NB4 (cell line): ENCODE measurements at regions not wholly inside any gene's neighbourhood (a gene's known extent, or its start where the extent isn't known, plus 50 kb on each side); places are given as distances from the start of the nearest gene placed in this dataset.

Source experiments
- DNase-seq: peaks from one replicate; pipeline ENCODE4 v3.0.0; 2010; ENCODE audit warnings: low read depth
- H3K4me3 ChIP-seq: one replicate; pipeline ENCODE4 v1.5.1; 2011; ENCODE audit warnings: mild to moderate bottlenecking, low read depth, low read length, moderate library complexity
- MYC ChIP-seq: IDR thresholded peaks from 2 replicates; pipeline ENCODE4 v1.6.1; 2011; ENCODE audit warnings: low read depth, low read length
- POLR2A ChIP-seq: IDR thresholded peaks from 2 replicates; pipeline ENCODE4 v1.6.1; 2011; ENCODE audit warnings: mild to moderate bottlenecking; ENCODE audit not compliant: insufficient read length; ENCODE audit errors: extremely low read depth
- TF ChIP-seq, protein P1 (sequence below): IDR thresholded peaks from 2 replicates; pipeline ENCODE4 v1.6.1; 2011; ENCODE audit warnings: low read depth, low read length
- TF ChIP-seq, protein P2 (sequence below): IDR thresholded peaks from one replicate; pipeline ENCODE4 v1.5.1; 2012; ENCODE audit warnings: low read depth, low read length

DNA sequence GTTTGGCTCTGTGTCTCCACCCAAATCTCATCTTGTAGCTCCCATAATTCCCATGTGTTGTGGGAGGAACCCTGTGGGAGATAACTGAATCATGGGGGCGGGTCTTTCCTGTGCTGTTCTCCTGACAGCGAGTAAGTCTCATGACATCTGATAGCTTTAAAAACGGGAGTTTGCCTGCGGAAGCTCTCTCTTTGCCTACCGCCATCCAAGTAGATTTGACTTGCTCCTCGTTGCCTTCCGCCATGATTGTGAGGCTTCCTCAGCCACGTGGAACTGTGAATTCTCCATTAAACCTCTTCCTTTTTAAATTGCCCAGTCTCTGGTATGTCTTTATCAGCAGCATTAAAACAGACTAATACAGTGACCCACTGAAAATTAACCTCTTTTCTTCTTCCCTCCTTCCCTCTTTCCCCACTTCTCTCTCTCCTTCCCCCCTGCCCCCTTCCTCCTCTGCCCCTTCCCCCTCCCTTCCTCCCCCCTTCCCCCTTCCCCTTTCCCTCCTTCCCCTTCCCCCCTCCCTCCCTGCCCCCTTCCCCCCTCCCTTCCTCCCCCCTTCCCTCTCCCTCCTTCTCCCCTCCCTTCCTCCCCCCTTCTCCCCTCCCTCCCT, 818.8 kb downstream of the SLC4A3 start:
- TF ChIP-seq MYC, result no peak
- TF ChIP-seq, protein P1, sequence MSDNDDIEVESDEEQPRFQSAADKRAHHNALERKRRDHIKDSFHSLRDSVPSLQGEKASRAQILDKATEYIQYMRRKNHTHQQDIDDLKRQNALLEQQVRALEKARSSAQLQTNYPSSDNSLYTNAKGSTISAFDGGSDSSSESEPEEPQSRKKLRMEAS, result no peak
- TF ChIP-seq POLR2A, result no peak
- TF ChIP-seq, protein P2, sequence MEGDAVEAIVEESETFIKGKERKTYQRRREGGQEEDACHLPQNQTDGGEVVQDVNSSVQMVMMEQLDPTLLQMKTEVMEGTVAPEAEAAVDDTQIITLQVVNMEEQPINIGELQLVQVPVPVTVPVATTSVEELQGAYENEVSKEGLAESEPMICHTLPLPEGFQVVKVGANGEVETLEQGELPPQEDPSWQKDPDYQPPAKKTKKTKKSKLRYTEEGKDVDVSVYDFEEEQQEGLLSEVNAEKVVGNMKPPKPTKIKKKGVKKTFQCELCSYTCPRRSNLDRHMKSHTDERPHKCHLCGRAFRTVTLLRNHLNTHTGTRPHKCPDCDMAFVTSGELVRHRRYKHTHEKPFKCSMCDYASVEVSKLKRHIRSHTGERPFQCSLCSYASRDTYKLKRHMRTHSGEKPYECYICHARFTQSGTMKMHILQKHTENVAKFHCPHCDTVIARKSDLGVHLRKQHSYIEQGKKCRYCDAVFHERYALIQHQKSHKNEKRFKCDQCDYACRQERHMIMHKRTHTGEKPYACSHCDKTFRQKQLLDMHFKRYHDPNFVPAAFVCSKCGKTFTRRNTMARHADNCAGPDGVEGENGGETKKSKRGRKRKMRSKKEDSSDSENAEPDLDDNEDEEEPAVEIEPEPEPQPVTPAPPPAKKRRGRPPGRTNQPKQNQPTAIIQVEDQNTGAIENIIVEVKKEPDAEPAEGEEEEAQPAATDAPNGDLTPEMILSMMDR, result no peak
- no peak for DNase-seq
- H3K4me3 ChIP-seq, result no peak overlapping the region

DNA sequence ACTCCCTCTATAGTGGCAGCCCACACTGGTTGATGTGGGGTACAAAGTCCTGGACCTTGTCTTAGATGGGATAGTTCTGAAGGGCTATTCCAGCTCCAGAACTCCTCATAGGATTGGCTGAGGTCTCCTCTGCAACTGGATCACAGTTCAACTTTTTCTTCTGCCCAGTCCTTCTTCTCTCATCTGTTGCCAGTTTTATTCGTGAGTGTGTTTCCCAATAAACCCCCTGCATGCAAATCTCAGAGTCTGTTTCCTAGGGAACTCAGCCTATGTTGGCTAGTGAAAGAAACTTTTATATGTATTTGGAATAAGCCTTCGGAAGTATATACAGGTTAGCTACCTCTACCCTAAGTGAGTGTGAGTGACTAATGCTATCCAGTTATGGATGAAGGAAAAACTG, 823.4 kb downstream of the SLC4A3 start:
- TF ChIP-seq MYC (no peak), POLR2A (no peak)
- DNase-seq, result no peak
- no peak overlapping the region for H3K4me3 ChIP-seq

DNA sequence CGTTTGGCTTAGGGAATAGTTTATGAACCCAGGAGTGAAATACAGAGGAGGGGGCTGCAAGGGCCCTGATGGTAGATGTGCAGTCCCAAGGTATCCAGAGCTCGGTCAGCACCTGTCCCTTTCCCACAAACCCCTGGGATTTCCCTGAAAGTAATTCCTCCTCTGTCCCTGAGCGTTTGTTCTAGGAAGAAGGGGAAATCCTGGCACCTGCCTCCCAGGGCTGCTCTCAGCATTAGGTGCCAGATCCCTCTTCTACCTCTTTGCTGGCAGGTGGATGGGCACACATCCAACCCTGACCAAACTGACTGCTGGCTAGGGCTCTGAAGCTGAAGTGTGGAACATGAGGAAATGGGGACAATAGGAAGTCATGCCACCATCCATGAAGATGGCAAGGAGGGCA, 824.0 kb downstream of the SLC4A3 start:
- no peak overlapping the region for H3K4me3 ChIP-seq
- TF ChIP-seq, protein P2, result no peak
- TF ChIP-seq MYC, result no peak
- DNase-seq, result no peak

DNA sequence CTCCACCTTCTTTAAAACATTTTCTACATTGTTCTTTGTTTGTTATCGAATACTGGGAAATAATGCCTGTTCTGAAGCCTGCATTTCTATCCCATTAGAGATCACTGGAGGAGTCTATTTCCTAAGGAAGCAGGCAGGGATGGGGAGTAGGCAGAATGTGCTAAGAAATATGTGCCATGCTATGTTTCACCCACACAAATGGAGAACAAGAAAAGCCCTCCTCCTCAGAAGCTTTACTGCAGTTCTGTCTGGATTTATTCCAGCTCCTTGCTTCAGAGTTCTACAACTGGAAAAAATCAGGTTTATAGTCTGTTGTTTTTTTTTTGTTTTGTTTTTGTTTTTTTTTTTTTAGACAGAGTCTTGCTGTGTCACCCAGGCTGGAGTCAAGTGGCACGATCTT, 825.1 kb downstream of the SLC4A3 start:
- no peak for DNase-seq
- no peak overlapping the region for H3K4me3 ChIP-seq
- TF ChIP-seq, protein P2, result no peak
- no peak for TF ChIP-seq POLR2A
- TF ChIP-seq MYC, result no peak
- TF ChIP-seq, protein P1, result no peak

DNA sequence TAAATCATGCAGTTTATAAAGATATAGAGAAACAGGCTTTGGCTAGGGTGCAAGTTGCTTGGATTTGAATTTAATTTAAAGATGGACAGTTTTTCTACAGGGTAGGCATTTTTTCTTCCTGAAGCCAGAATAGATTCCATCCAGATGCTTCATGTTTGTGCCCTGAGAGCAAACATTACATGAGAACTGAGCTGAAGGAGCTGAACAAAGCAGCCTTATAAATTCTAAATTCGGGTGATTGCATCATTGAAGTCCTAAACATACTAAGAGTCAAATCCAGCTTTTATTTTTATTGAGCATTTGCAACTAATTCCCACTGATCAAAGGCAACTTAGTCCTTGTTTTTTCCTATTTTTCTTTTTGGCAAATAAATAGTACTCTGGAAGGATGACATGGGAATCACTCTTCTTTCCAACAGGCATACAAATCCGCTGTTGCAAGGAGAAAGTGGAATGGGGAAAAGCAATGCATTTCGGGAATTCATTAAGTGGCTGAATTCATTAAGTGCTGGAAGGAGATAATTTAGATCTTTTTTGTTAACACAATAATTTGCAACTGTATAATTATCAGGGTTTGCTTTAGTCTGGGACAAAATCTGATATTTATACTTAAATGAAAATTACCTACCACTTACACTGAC, 828.0 kb downstream of the SLC4A3 start:
- no peak for TF ChIP-seq POLR2A
- TF ChIP-seq, protein P2, result no peak
- TF ChIP-seq, protein P1, result no peak
- TF ChIP-seq MYC, result no peak
- DNase-seq, result no peak
- no peak overlapping the region for H3K4me3 ChIP-seq

DNA sequence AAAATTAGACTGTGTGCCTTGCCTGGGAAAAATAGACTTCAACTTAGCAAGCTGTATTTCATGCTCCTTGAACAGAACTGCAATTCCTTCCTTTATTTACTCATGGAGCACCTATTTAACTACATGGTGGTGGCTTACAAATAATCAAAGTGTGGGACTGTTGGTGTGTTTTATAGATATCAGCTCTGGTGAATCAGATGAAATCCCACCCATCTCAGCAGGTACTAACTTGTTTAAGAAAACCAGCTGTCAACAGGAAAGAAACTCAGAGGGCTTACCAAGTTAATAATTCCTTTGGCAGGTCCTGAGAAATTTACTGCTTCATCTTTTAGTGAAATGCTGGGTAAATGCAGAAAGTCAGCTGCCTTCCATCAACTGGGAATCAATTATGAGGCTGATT, 830.6 kb downstream of the SLC4A3 start:
- DNase-seq, result no peak
- H3K4me3 ChIP-seq, result no peak overlapping the region
- TF ChIP-seq, protein P2, result no peak
- TF ChIP-seq, protein P1, result no peak
- no peak for TF ChIP-seq POLR2A
- no peak for TF ChIP-seq MYC
